ENCODE measurements at regions not wholly inside any gene's neighbourhood (a gene's known extent, or its start where the extent isn't known, plus 50 kb on each side); places are given as distances from the start of the nearest gene placed in this dataset.
"Not testable (repeated sequence)": the region's sequence is repeated elsewhere in the genome, so short reads cannot be mapped to it uniquely, and the experiment has no call there.

- TF ChIP-seq CTCF (IDR thresholded peaks at IDR 0.05); EZH2 (IDR thresholded peaks at IDR 0.05; ENCODE audit: borderline replicate concordance, insufficient read depth, low read depth, low read length, poor library complexity, severe bottlenecking): not testable (repeated sequence)
Measured at GRCh38 chr2:89537862-89538261, 846.4 kb downstream of the RPIA start.

All from B cell (primary cell).